ENCODE measurements at regions not wholly inside any gene's neighbourhood (a gene's known extent, or its start where the extent isn't known, plus 50 kb on each side); places are given as distances from the start of the nearest gene placed in this dataset.

DNA sequence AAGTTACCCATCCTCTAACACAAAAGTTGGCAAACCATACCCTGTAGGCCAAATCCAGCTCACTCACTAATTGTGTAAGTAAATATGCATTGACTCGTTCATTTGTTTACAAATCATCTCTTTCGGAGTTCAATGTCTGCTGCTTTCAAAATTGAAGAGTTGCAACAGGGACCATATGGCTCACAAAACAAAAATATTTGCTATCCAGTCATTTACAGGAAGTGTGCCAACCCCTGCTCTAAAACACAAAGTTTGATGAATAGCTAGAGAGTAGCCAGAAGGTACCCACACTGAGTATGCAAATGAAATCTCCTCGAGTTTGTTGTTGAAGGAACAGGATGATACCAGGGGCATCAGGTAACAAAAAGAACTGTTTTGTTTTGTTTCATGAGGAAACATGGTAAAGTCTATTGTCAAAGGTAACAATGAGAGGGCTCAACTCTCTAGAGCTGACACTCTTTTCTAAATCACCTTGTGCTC is 236.2 kb upstream of the THBS1 start:
- no TSS peak for BruUV-seq (replicated peaks)
- H3K4me2 ChIP-seq (ENCODE audit: low read length) = no peak overlapping the region
- no peaks in the 10 kb centered on the region for H3K36me3 ChIP-seq (ENCODE audit: insufficient read depth, low read length)
- ChIA-PET CTCF (ENCODE audit: unreplicated experiment) (no interaction called here), POLR2A (no interaction called here)
- H3K27ac ChIP-seq (ENCODE audit: low read depth, low read length, poor library complexity, severe bottlenecking) = no peak overlapping the region
- intact Hi-C loops (cut with micrococcal nuclease; ENCODE audit: unreplicated experiment) = no loop called here
- no peaks in the 10 kb centered on the region for H4K20me1 ChIP-seq (ENCODE audit: insufficient read depth, low read length)
- DNase-seq (ENCODE audit: low spot score) = no peak
- TF ChIP-seq, protein P1, sequence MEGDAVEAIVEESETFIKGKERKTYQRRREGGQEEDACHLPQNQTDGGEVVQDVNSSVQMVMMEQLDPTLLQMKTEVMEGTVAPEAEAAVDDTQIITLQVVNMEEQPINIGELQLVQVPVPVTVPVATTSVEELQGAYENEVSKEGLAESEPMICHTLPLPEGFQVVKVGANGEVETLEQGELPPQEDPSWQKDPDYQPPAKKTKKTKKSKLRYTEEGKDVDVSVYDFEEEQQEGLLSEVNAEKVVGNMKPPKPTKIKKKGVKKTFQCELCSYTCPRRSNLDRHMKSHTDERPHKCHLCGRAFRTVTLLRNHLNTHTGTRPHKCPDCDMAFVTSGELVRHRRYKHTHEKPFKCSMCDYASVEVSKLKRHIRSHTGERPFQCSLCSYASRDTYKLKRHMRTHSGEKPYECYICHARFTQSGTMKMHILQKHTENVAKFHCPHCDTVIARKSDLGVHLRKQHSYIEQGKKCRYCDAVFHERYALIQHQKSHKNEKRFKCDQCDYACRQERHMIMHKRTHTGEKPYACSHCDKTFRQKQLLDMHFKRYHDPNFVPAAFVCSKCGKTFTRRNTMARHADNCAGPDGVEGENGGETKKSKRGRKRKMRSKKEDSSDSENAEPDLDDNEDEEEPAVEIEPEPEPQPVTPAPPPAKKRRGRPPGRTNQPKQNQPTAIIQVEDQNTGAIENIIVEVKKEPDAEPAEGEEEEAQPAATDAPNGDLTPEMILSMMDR (conservative IDR thresholded peaks at IDR 0.05; ENCODE audit: low read length) = no peak
- no peak for TF ChIP-seq EZH2phosphoT487 (IDR thresholded peaks at IDR 0.05; ENCODE audit: borderline replicate concordance, low read depth, low read length)
- H3K9me3 ChIP-seq (ENCODE audit: low read length) = no peaks in the 10 kb centered on the region
- H3K4me3 ChIP-seq (ENCODE audit: low read depth, low read length, poor library complexity, severe bottlenecking) = no peak overlapping the region
- no peak overlapping the region for H2AFZ ChIP-seq (ENCODE audit: low read length)
- no peaks in the 10 kb centered on the region for H3K9me2 ChIP-seq (ENCODE audit: insufficient read depth, low read length)
- H3K79me2 ChIP-seq (ENCODE audit: insufficient read depth, low read depth, low read length) = no peaks in the 10 kb centered on the region
- H3K4me1 ChIP-seq (ENCODE audit: insufficient read depth, low read length, poor library complexity, severe bottlenecking) = no peaks in the 10 kb centered on the region

DNA sequence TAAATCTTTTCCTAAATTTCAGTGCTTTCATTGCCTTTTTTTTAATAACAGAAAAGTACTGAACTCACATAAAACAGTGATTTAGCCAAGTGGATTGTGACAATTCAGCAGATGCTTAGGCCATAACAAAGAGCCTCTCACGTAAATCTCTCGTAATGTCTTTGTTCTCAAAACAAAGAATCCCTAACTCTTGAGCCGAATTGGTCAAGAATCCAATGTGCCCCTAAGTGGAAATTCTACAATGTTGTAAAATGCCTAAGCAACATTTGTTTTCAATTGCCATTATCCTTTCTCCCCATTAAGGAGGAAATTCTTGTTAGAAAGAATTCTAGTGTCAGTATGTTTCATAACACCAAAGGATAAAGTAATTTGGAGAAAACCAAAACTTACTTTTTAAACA is 235.7 kb upstream of the THBS1 start:
- intact Hi-C loops (cut with micrococcal nuclease; ENCODE audit: unreplicated experiment) = no loop called here
- no peak overlapping the region for H3K4me2 ChIP-seq (ENCODE audit: low read length)
- CTCF ChIA-PET (ENCODE audit: unreplicated experiment) = no interaction called here

DNA sequence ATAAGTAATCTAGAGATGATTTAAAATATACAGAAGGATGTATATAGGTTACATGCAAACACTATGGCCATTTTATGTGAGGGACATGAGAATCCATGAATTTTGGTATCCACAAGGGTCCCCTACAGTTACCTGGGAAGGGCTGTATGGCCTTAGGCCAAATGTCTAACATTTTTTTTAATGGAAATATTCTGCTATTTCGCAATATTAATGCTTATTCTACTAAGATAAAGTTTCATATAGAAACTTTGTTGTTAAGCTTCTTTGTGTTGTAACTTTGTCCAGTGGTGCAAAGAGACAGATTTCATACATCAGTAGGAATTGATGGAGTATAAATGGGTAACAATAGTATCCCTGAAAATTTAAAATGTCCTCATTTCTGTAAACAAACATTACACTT is 233.4 kb upstream of the THBS1 start:
- Histone ChIP-seq H3K9me3 (ENCODE audit: low read length) (no peaks in the 10 kb centered on the region), H3K4me3 (ENCODE audit: low read depth, low read length, poor library complexity, severe bottlenecking) (no peak overlapping the region), H3K27ac (ENCODE audit: low read depth, low read length, poor library complexity, severe bottlenecking) (no peak overlapping the region), H2AFZ (ENCODE audit: low read length) (no peak overlapping the region), H3K9me2 (ENCODE audit: insufficient read depth, low read length) (no peaks in the 10 kb centered on the region), H3K4me1 (ENCODE audit: insufficient read depth, low read length, poor library complexity, severe bottlenecking) (no peaks in the 10 kb centered on the region), H4K20me1 (ENCODE audit: insufficient read depth, low read length) (no peaks in the 10 kb centered on the region), H3K79me2 (ENCODE audit: insufficient read depth, low read depth, low read length) (no peaks in the 10 kb centered on the region), H3K4me2 (ENCODE audit: low read length) (no peak overlapping the region), H3K36me3 (ENCODE audit: insufficient read depth, low read length) (no peaks in the 10 kb centered on the region)
- TF ChIP-seq, protein P1 (conservative IDR thresholded peaks at IDR 0.05; ENCODE audit: low read length) = no peak
- TF ChIP-seq EZH2phosphoT487 (IDR thresholded peaks at IDR 0.05; ENCODE audit: borderline replicate concordance, low read depth, low read length) = no peak
- intact Hi-C loops (cut with micrococcal nuclease; ENCODE audit: unreplicated experiment) = no loop called here
- CTCF ChIA-PET (ENCODE audit: unreplicated experiment) = no interaction called here
- DNase-seq (ENCODE audit: low spot score) = no peak
- POLR2A ChIA-PET = no interaction called here
- no TSS peak for BruUV-seq (replicated peaks)

More for the DNA sequence above, 235.7 kb upstream of the THBS1 start:
- Histone ChIP-seq H3K36me3 (ENCODE audit: insufficient read depth, low read length) (no peaks in the 10 kb centered on the region), H4K20me1 (ENCODE audit: insufficient read depth, low read length) (no peaks in the 10 kb centered on the region), H3K27ac (ENCODE audit: low read depth, low read length, poor library complexity, severe bottlenecking) (no peak overlapping the region), H3K79me2 (ENCODE audit: insufficient read depth, low read depth, low read length) (no peaks in the 10 kb centered on the region), H3K9me3 (ENCODE audit: low read length) (no peaks in the 10 kb centered on the region), H3K9me2 (ENCODE audit: insufficient read depth, low read length) (no peaks in the 10 kb centered on the region), H3K4me1 (ENCODE audit: insufficient read depth, low read length, poor library complexity, severe bottlenecking) (no peaks in the 10 kb centered on the region), H3K4me3 (ENCODE audit: low read depth, low read length, poor library complexity, severe bottlenecking) (no peak overlapping the region), H2AFZ (ENCODE audit: low read length) (no peak overlapping the region)
- TF ChIP-seq, protein P1 (conservative IDR thresholded peaks at IDR 0.05; ENCODE audit: low read length) = no peak
- no peak for TF ChIP-seq EZH2phosphoT487 (IDR thresholded peaks at IDR 0.05; ENCODE audit: borderline replicate concordance, low read depth, low read length)
- no TSS peak for BruUV-seq (replicated peaks)
- POLR2A ChIA-PET = no interaction called here
- no peak for DNase-seq (ENCODE audit: low spot score)

All from OCI-LY7 (cell line).